ENCODE measurements at regions not wholly inside any gene's neighbourhood (a gene's known extent, or its start where the extent isn't known, plus 50 kb on each side); places are given as distances from the start of the nearest gene placed in this dataset.

DNA sequence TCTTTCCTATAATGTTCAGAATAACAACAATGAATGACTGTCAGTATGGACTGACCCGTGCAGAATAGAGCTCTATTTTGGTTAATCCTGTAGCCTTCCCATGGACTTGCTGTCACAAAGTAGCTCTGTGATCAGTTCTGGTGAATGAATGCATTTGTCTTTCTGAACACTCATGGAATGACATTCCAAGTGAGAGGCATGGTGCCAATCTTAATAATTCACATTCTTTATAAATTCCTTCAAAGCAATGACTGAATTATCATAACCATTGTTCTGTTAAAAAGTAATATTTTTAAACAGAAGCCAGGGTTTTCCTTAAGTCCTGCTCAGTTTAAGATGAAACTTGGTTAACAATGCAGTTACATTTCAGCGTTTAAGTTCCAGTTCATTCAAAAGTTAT, 360.5 kb downstream of the ICE1 start:
- no peak for TF ChIP-seq POLR2A (IDR thresholded peaks at IDR 0.05)
- TF ChIP-seq, protein P1, sequence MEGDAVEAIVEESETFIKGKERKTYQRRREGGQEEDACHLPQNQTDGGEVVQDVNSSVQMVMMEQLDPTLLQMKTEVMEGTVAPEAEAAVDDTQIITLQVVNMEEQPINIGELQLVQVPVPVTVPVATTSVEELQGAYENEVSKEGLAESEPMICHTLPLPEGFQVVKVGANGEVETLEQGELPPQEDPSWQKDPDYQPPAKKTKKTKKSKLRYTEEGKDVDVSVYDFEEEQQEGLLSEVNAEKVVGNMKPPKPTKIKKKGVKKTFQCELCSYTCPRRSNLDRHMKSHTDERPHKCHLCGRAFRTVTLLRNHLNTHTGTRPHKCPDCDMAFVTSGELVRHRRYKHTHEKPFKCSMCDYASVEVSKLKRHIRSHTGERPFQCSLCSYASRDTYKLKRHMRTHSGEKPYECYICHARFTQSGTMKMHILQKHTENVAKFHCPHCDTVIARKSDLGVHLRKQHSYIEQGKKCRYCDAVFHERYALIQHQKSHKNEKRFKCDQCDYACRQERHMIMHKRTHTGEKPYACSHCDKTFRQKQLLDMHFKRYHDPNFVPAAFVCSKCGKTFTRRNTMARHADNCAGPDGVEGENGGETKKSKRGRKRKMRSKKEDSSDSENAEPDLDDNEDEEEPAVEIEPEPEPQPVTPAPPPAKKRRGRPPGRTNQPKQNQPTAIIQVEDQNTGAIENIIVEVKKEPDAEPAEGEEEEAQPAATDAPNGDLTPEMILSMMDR (IDR thresholded peaks at IDR 0.05), result no peak
- WGBS, 2 donors, result 79 to 86% methylated on average over 2 of the region's 2 CpGs
- intact Hi-C loops (cut with DNase I; ENCODE audit: low total_unique reads), result no loop called here
- no peak overlapping the region for H3K4me3 ChIP-seq (ENCODE audit: low read depth, poor library complexity, severe bottlenecking)
- no peak for DNase-seq (ENCODE audit: low spot score in 2 of 2)

DNA sequence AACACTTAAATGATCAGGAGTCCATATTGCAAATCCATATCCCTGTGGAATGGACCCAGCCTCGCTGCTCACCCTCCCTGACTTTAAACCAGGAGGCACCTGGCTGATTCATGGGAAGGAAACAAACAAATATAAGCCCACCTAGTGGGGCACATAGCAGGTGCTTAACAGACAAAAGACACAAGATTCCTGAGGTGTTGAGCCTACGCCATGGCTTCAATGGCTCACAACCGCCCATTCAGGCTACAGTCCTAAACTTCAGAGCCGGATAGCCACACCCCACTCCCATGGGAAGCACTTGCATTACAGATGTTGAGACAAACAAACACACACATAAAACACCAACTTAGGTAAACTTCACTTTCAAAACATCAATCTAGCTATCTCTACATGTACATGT, 359.9 kb downstream of the ICE1 start:
- WGBS, 2 donors, result 87 to 88% methylated on average over 4 of the region's 4 CpGs
- no peak for DNase-seq (ENCODE audit: low spot score in 2 of 2)
- TF ChIP-seq, protein P1 (IDR thresholded peaks at IDR 0.05), result no peak
- TF ChIP-seq POLR2A (IDR thresholded peaks at IDR 0.05), result no peak
- intact Hi-C loops (cut with DNase I; ENCODE audit: low total_unique reads), result no loop called here
- H3K4me3 ChIP-seq (ENCODE audit: low read depth, poor library complexity, severe bottlenecking), result no peak overlapping the region

DNA sequence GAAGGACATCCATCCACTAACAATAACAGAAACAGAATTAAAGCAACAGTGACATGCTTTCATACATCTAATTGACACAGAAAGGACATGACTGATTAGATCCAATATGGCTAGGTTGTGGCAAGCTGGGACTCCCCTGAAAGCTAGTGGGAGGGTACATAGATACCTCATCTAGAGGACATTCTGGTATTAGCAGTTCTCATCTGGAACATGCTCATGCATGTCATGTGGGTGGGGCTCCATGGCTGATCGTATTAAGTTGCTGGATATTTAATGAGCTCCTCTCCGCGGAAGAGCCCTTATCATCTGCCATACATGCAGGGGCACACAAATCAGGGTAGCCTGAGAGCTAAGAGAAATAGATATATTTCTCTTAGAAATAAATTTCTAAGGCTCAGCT, 358.9 kb downstream of the ICE1 start:
- no peak overlapping the region for H3K4me3 ChIP-seq (ENCODE audit: low read depth, poor library complexity, severe bottlenecking)
- WGBS, 2 donors, result 53 to 66% methylated on average over 3 of the region's 3 CpGs
- TF ChIP-seq POLR2A (IDR thresholded peaks at IDR 0.05), result no peak
- TF ChIP-seq, protein P1 (IDR thresholded peaks at IDR 0.05), result no peak
- DNase-seq (ENCODE audit: low spot score in 2 of 2), result no peak
- intact Hi-C loops (cut with DNase I; ENCODE audit: low total_unique reads), result no loop called here

DNA sequence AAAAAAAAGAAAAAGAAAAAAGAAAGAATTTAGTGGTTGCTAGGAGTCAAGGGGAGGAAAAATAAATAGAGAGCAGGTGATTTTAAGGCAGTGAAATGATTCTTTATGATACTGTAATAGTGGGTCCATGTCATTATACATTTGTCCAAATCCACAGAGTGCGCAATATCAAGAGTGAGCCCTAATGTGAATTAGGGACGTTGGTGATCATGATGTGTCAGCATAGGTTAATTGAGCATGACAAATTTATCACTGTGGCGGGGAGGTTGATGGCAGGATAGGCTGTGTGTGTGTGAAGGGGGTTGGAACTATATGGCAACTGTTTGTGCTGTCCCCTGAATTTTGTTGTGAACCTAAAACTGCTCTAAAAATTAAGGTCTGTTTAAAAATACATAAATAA, 357.8 kb downstream of the ICE1 start:
- TF ChIP-seq POLR2A (IDR thresholded peaks at IDR 0.05), result no peak
- TF ChIP-seq, protein P1 (IDR thresholded peaks at IDR 0.05), result no peak
- 75 to 83% methylated on average over 3 of the region's 3 CpGs for WGBS, 2 donors
- intact Hi-C loops (cut with DNase I; ENCODE audit: low total_unique reads), result no loop called here
- DNase-seq (ENCODE audit: low spot score in 2 of 2), result no peak
- H3K4me3 ChIP-seq (ENCODE audit: low read depth, poor library complexity, severe bottlenecking), result no peak overlapping the region

DNA sequence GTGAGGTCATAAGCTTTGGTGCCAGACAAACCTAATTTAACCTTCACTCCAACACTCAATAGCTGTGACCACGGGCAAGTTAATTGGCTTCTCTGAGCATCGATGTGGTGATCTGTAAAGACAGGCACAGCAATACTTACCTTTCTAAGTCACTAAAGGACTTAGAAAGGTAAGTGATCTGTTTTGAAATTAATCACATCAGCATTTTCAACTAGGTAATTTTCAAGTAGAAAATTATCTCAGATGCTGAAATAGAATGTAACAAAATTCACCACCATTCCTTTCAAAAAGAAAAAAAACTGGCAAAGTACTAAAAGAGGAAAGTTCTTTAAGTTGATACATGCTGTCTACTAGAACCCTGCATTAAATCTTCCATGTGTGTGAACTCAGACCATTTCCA, 354.5 kb downstream of the ICE1 start:
- intact Hi-C loops (cut with DNase I; ENCODE audit: low total_unique reads), result no loop called here
- no peak overlapping the region for H3K4me3 ChIP-seq (ENCODE audit: low read depth, poor library complexity, severe bottlenecking)
- TF ChIP-seq, protein P1 (IDR thresholded peaks at IDR 0.05), result no peak
- TF ChIP-seq POLR2A (IDR thresholded peaks at IDR 0.05), result no peak
- no peak for DNase-seq (ENCODE audit: low spot score in 2 of 2)
- WGBS, 2 donors, result 74 to 79% methylated on average over 2 of the region's 2 CpGs

DNA sequence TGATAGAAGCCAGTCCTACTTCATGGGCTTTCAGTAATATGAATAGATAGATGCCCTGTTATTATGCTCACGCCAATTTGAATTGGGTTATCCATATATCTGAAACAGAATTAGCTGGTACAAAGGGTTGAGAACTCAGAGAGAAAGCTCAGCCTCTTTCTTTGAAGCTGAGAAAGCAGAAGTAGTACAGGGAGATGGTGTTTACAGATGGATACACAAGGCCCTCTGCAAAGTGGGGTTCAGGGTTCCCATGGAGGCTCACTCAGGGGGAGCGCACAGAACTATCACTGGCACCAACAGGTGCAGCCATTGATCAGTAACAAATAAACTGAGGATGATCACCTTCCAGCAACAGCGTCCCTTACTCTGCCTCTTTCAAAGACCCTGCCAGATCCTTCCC, 349.7 kb downstream of the ICE1 start:
- no peak overlapping the region for H3K4me3 ChIP-seq (ENCODE audit: low read depth, poor library complexity, severe bottlenecking)
- 66 to 76% methylated on average over 3 of the region's 3 CpGs for WGBS, 2 donors

More for the DNA sequence above, 349.7 kb downstream of the ICE1 start:
- DNase-seq (ENCODE audit: low spot score in 2 of 2), result no peak
- TF ChIP-seq POLR2A (IDR thresholded peaks at IDR 0.05), result no peak
- TF ChIP-seq, protein P1 (IDR thresholded peaks at IDR 0.05), result no peak
- intact Hi-C loops (cut with DNase I; ENCODE audit: low total_unique reads), result no loop called here
